Stimulated activated CD4-positive, alpha-beta T cell treated with anti-CD3 and anti-CD28 coated beads, Interleukin-4, amount 100 ng/mL, for 4 hours (primary cell): ENCODE measurements at regions not wholly inside any gene's neighbourhood (a gene's known extent, or its start where the extent isn't known, plus 50 kb on each side); places are given as distances from the start of the nearest gene placed in this dataset.
"Not testable (repeated sequence)": the region's sequence is repeated elsewhere in the genome, so short reads cannot be mapped to it uniquely, and the experiment has no call there.

Source experiments
- DNase-seq, 2 experiments: peaks; one replicate each; pipeline ENCODE4 v3.0.0-alpha.2; 2020

- no peak for DNase-seq
Measured at GRCh38 chr1:70556541-70556940, 145.5 kb downstream of the CTH start.

GRCh38 chr1:70567167-70567566, 156.1 kb downstream of the CTH start:
- no peak for DNase-seq

- no peak for DNase-seq
Measured at GRCh38 chr1:70571191-70571590, 160.1 kb downstream of the CTH start.

GRCh38 chr1:70573317-70573843, 162.3 kb downstream of the CTH start:
- DNase-seq = no peak

- no peak for DNase-seq
Measured at GRCh38 chr1:70581661-70582060, 170.6 kb downstream of the CTH start.

GRCh38 chr1:70583522-70583921, 172.5 kb downstream of the CTH start:
- no peak for DNase-seq

GRCh38 chr1:70586046-70586445, 175.0 kb downstream of the CTH start:
- no peak for DNase-seq

GRCh38 chr1:70587872-70588366, 176.9 kb downstream of the CTH start:
- DNase-seq = no peak

GRCh38 chr1:70593551-70593950, 182.5 kb downstream of the CTH start:
- not testable (repeated sequence) for DNase-seq

GRCh38 chr1:70608815-70609214, 197.7 kb downstream of the CTH start:
- no peak for DNase-seq

- not testable (repeated sequence) for DNase-seq
Measured at GRCh38 chr1:70610164-70610563, 199.1 kb downstream of the CTH start.

- no peak for DNase-seq
Measured at GRCh38 chr1:70616946-70617345, 205.9 kb downstream of the CTH start.

GRCh38 chr1:70617728-70618127, 206.7 kb downstream of the CTH start:
- DNase-seq = no peak

- no peak for DNase-seq
Measured at GRCh38 chr1:70627910-70628309, 216.8 kb downstream of the CTH start.

- DNase-seq = no peak
Measured at GRCh38 chr1:70628973-70629372, 217.9 kb downstream of the CTH start.

- DNase-seq = no peak
Measured at GRCh38 chr1:70633004-70633403, 221.9 kb downstream of the CTH start.

GRCh38 chr1:70635868-70636267, 224.8 kb downstream of the CTH start:
- DNase-seq = no peak

- no peak for DNase-seq
Measured at GRCh38 chr1:70641868-70642267, 230.8 kb downstream of the CTH start.

GRCh38 chr1:70656361-70656760, 245.3 kb downstream of the CTH start:
- no peak for DNase-seq

- no peak for DNase-seq
Measured at GRCh38 chr1:70659891-70660290, 248.8 kb downstream of the CTH start.

- DNase-seq = no peak
Measured at GRCh38 chr1:70666381-70667140, 255.5 kb downstream of the CTH start.

- DNase-seq = no peak
Measured at GRCh38 chr1:70667494-70668170, 256.6 kb downstream of the CTH start.

- no peak for DNase-seq
Measured at GRCh38 chr1:70671006-70671405, 259.9 kb downstream of the CTH start.

- DNase-seq = no peak
Measured at GRCh38 chr1:70672442-70672888, 261.4 kb downstream of the CTH start.
